Activated CD8-positive, alpha-beta T cell treated with anti-CD3 and anti-CD28 coated beads for 36 hours (primary cell): ENCODE measurements at regions not wholly inside any gene's neighbourhood (a gene's known extent, or its start where the extent isn't known, plus 50 kb on each side); places are given as distances from the start of the nearest gene placed in this dataset.

Experiments
- ATAC-seq: fragments of 200-7000 bp; cut with Tn5 transposase; one replicate; pipeline ENCODE4 v1.10.0; 2021; ENCODE audit warnings: mild to moderate bottlenecking, moderate library complexity
- CTCF ChIA-PET: fragments of 350-600 bp; sonication (Branson Sonifier 250); formaldehyde crosslinking; loops from one replicate; lab custom pipeline; 2021; ENCODE audit warnings: antibody characterized with exemption; lab: Charles Lee
- POLR2A ChIA-PET: fragments of 350-600 bp; sonication (Branson Sonifier 250); formaldehyde crosslinking; loops from one replicate; lab custom pipeline; 2021; ENCODE audit warnings: antibody characterized with exemption; lab: Charles Lee
- DNase-seq: peaks from one replicate; pipeline ENCODE4 v3.0.0-alpha.2; 2020
- H3K27ac Mint-ChIP-seq: one replicate; pipeline ENCODE4 v1.8.0; 2021; ENCODE audit warnings: mild to moderate bottlenecking, mixed read lengths
- H3K27me3 Mint-ChIP-seq: one replicate; pipeline ENCODE4 v1.8.0; 2021; ENCODE audit warnings: mixed read lengths
- H3K36me3 Mint-ChIP-seq: one replicate; pipeline ENCODE4 v1.8.0; 2021; ENCODE audit warnings: low read depth, mixed read lengths
- H3K4me1 Mint-ChIP-seq: one replicate; pipeline ENCODE4 v1.8.0; 2021; ENCODE audit warnings: low read depth, mixed read lengths
- H3K4me3 Mint-ChIP-seq: one replicate; pipeline ENCODE4 v1.8.0; 2021; ENCODE audit warnings: mild to moderate bottlenecking, moderate library complexity, mixed read lengths
- H3K9me3 Mint-ChIP-seq: one replicate; pipeline ENCODE4 v1.8.0; 2021; ENCODE audit warnings: mixed read lengths
- intact Hi-C: fragments of 100-400 bp; cut with micrococcal nuclease; formaldehyde crosslinking; loops from one replicate; pipeline ENCODE4 v1.10.0; 2022
- TF ChIP-seq, protein P1 (sequence below): fragments of 200-600 bp; IDR thresholded peaks from one replicate; pipeline ENCODE4 v1.8.0; 2022; ENCODE audit warnings: antibody characterized with exemption, mild to moderate bottlenecking

DNA sequence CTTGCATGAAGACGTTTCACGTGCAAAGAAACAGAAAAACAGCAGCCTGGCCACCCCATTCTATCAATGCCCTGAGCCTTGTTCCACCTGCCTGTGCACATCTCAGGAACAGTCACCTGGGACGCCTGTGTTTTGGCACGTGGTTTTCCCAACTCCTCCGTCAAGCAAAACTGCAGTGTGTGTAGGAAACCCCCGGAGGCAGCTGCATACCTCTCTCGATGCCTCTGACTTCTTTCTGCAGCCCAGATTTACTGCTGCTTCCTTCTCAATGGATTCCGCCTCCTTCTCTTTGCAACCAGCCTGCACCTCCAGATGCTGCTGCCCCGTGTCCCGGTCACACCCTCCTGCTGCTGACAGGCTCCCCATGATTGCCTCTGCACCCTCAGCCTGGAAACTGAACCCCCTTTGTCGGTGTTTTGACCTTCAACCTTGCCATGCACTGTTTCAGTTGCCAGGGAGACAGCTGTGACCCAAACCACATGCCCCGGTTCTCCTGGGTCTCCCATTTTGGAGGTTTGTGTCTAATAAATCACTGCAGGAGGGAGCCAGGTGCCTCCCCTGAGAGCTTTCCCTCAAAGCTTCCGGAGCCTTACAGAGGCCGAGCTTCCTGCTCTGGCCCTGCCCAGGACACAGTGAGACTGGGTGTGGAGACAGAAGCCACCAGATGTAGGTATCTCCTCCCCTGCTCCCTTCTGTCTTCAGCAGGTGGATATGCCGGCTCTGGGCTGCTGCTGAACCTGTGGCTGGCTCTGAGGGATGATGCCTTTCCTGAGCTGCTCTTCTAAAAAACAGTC lies 395.5 kb upstream of the IRX1 start:
- peaks cover 19% of the 10 kb centered on the region for H3K27me3 Mint-ChIP-seq
- POLR2A ChIA-PET: no interaction called here
- TF ChIP-seq, protein P1, sequence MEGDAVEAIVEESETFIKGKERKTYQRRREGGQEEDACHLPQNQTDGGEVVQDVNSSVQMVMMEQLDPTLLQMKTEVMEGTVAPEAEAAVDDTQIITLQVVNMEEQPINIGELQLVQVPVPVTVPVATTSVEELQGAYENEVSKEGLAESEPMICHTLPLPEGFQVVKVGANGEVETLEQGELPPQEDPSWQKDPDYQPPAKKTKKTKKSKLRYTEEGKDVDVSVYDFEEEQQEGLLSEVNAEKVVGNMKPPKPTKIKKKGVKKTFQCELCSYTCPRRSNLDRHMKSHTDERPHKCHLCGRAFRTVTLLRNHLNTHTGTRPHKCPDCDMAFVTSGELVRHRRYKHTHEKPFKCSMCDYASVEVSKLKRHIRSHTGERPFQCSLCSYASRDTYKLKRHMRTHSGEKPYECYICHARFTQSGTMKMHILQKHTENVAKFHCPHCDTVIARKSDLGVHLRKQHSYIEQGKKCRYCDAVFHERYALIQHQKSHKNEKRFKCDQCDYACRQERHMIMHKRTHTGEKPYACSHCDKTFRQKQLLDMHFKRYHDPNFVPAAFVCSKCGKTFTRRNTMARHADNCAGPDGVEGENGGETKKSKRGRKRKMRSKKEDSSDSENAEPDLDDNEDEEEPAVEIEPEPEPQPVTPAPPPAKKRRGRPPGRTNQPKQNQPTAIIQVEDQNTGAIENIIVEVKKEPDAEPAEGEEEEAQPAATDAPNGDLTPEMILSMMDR: no peak
- DNase-seq (no peak), ATAC-seq (no peak)
- H3K9me3 Mint-ChIP-seq: no peaks in the 10 kb centered on the region
- H3K4me1 Mint-ChIP-seq: no peaks in the 10 kb centered on the region
- no peak overlapping the region for H3K4me3 Mint-ChIP-seq
- no peaks in the 10 kb centered on the region for H3K36me3 Mint-ChIP-seq
- intact Hi-C loops: no loop called here
- CTCF ChIA-PET: no interaction called here
- H3K27ac Mint-ChIP-seq: no peak overlapping the region

DNA sequence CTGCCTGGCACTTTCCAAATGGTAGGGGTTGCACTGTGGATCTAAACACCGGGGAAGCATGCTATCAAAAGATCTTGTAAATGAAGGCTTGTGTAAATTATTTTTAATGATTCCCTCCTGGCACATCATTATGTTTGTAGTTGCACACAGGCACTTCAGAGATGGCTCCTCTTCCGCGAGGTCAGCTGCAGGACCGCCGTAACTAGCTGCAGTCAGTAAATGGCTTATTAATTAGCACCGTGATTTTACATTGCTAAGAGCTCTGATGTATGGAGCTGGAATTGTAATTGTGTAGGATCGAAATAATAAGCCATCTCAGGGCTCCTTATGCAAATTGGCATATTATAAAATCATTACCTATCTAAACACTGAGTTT lies 397.6 kb upstream of the IRX1 start:
- no peak overlapping the region for H3K4me3 Mint-ChIP-seq
- TF ChIP-seq, protein P1: no peak
- H3K36me3 Mint-ChIP-seq: no peaks in the 10 kb centered on the region
- no peak for ATAC-seq
- H3K4me1 Mint-ChIP-seq: no peaks in the 10 kb centered on the region
- POLR2A ChIA-PET: no interaction called here
- intact Hi-C loops: no loop called here
- CTCF ChIA-PET: no interaction called here
- H3K27me3 Mint-ChIP-seq: peaks cover 22% of the 10 kb centered on the region
- DNase-seq: no peak
- H3K9me3 Mint-ChIP-seq: no peaks in the 10 kb centered on the region
- no peak overlapping the region for H3K27ac Mint-ChIP-seq

DNA sequence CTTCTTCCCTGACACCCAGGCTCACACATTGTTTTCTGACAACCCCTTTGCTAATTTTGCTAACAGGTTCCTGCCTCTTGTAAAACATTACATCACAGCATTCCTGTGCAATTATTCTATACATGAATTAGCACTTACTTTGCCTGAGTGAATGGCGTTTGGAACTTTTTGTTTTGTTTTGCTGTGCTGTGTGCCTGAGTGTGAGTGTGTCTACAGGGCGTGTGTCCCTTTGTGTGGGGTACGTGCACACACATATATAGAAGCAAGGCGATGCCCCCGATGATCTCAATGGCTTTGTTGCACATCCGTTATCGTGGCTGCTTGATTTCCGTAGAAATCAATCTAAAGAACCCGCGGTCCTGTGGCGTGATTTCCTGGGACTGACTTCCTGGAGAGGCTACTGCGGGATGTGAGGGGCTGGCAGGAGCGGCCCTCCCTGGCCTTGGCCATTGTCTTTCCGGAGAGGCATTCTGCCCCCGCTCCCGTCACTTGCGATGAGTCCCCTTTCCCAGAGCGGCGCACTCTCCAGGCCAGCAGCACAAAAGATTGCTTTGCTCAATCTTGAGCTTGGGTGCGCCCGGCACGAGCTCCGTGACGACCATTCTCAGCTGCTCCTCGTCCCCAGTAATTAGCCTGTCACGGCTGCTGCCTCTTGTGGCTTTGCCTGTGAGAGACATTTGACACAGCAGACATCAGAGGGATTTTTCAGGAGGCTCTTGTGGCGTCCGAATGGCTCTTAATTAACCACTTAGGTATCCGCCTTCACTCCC lies 398.1 kb upstream of the IRX1 start:
- no peak overlapping the region for H3K27ac Mint-ChIP-seq
- peaks cover 22% of the 10 kb centered on the region for H3K27me3 Mint-ChIP-seq
- no peak overlapping the region for H3K4me3 Mint-ChIP-seq
- no peak for DNase-seq
- CTCF ChIA-PET: no interaction called here
- no peaks in the 10 kb centered on the region for H3K9me3 Mint-ChIP-seq
- TF ChIP-seq, protein P1: no peak
- POLR2A ChIA-PET: no interaction called here
- no peaks in the 10 kb centered on the region for H3K36me3 Mint-ChIP-seq
- intact Hi-C loops: no loop called here
- no peak for ATAC-seq
- H3K4me1 Mint-ChIP-seq: no peaks in the 10 kb centered on the region

DNA sequence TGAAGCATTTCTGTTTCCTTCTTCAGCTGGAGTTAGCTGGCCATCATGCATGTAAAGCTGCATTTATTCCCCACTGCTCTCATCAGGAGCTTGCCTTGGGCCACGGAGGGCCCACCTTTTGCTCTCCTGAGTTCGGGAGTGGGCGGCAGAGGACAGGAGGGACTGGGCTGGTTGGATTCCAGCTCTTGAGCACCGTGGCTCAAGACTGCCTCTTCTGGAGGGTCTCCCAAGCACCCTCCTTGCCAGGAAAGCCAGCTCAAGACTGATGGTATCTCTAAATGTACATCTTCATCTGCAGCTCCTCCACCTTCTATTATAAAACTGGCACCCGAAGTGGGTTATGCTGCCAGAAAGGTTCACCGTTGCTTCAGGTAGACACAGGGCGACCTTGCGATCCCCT lies 399.6 kb upstream of the IRX1 start:
- Mint-ChIP-seq H3K4me3 (no peak overlapping the region), H3K36me3 (no peaks in the 10 kb centered on the region), H3K27me3 (peaks cover 22% of the 10 kb centered on the region), H3K4me1 (no peaks in the 10 kb centered on the region), H3K27ac (no peak overlapping the region), H3K9me3 (no peaks in the 10 kb centered on the region)
- ChIA-PET POLR2A (no interaction called here), CTCF (interaction anchor here (1.1 kb wide), 1 partner anchor 10 kb away, joined by 3 read pairs; no protein-coding TSS in a partner anchor)
- intact Hi-C loops: no loop called here
- TF ChIP-seq, protein P1: no peak
- DNase-seq (no peak), ATAC-seq (no peak)

DNA sequence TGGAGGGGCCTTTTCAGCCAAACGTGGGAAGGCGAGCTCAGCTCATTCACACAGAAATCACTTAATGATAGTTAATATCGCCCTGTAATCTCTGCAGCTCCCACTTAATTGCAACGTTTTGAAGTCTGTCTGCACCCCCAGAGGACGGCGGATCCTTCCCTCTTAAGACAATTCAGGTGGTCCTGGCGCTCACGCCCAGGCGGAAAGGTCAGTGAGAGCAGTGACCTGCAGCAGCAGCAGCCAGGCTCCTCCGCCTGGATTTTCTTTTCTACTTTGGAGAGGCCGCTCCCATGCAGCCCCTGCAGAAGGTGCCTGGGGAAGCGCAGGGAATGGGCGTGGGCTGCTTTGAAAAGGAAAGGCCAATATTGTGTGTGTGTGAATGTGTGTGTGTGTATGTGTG lies 400.9 kb upstream of the IRX1 start:
- CTCF ChIA-PET: no interaction called here
- ATAC-seq: no peak

More for the DNA sequence above, 400.9 kb upstream of the IRX1 start:
- POLR2A ChIA-PET: no interaction called here
- H3K36me3 Mint-ChIP-seq: no peaks in the 10 kb centered on the region
- peaks cover 22% of the 10 kb centered on the region for H3K27me3 Mint-ChIP-seq
- no peak for DNase-seq
- no peaks in the 10 kb centered on the region for H3K4me1 Mint-ChIP-seq
- no peaks in the 10 kb centered on the region for H3K9me3 Mint-ChIP-seq
- TF ChIP-seq, protein P1: no peak
- intact Hi-C loops: no loop called here
- no peak overlapping the region for H3K27ac Mint-ChIP-seq
- no peak overlapping the region for H3K4me3 Mint-ChIP-seq
